ENCODE measurements at regions not wholly inside any gene's neighbourhood (a gene's known extent, or its start where the extent isn't known, plus 50 kb on each side); places are given as distances from the start of the nearest gene placed in this dataset.

DNA sequence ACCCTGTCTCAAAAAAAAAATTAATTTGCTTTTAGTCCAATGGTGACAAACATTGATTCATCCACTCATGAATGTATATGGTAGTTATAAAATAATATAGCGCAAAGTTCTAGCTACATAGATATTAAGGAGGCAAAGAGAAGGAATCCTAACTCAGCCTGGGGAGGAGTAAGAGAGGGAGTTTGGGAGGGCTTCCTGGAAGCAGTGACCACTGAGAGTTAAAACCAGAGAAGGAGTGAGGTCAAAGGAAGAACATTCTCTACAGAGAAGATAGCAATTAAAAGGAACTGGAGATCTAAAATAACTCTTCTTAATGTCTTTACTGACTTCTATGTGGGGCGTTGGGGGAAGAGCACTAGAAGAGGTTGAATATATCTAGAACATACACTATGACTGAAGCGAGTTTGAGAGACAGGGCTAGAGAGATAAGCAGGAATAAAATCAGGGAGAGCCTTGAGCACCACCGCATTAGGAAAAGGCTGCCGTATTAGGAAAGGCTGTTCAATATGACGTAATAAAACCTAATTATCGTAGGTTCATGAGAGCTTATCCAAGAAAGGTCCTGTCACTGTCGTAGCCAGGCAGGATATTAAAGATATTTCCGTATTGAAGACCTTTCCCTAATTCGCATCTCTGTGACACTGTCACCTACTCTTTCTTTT is 81.8 kb upstream of the CNKSR3 start:
- H3K36me3 ChIP-seq (ENCODE audit: control insufficient read depth, low read length), result no peaks in the 10 kb centered on the region
- H3K79me2 ChIP-seq (ENCODE audit: control insufficient read depth, low read length), result no peaks in the 10 kb centered on the region
- no peaks in the 10 kb centered on the region for H3K9me2 ChIP-seq (replicated peaks; ENCODE audit: control insufficient read depth, low read length)
- H3F3A ChIP-seq (ENCODE audit: control insufficient read depth, insufficient read depth), result no peaks in the 10 kb centered on the region
- H3K27me3 ChIP-seq (ENCODE audit: control insufficient read depth, low read length), result 0 out of 2 replicates have a peak, but pooled peaks cover 2% of the 10 kb centered on the region
- no peaks in the 10 kb centered on the region for H4K20me1 ChIP-seq (ENCODE audit: control insufficient read depth, insufficient read depth, low read depth, low read length)
- H3K9me3 ChIP-seq (ENCODE audit: control insufficient read depth, insufficient read depth, low read length), result no peaks in the 10 kb centered on the region
- no peak overlapping the region for H3K4me2 ChIP-seq (ENCODE audit: low read length)
- TF ChIP-seq EZH2phosphoT487 (IDR thresholded peaks at IDR 0.05; ENCODE audit: borderline replicate concordance, low read length), result no peak
- TF ChIP-seq, protein P1, sequence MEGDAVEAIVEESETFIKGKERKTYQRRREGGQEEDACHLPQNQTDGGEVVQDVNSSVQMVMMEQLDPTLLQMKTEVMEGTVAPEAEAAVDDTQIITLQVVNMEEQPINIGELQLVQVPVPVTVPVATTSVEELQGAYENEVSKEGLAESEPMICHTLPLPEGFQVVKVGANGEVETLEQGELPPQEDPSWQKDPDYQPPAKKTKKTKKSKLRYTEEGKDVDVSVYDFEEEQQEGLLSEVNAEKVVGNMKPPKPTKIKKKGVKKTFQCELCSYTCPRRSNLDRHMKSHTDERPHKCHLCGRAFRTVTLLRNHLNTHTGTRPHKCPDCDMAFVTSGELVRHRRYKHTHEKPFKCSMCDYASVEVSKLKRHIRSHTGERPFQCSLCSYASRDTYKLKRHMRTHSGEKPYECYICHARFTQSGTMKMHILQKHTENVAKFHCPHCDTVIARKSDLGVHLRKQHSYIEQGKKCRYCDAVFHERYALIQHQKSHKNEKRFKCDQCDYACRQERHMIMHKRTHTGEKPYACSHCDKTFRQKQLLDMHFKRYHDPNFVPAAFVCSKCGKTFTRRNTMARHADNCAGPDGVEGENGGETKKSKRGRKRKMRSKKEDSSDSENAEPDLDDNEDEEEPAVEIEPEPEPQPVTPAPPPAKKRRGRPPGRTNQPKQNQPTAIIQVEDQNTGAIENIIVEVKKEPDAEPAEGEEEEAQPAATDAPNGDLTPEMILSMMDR (IDR thresholded peaks at IDR 0.05; ENCODE audit: low read depth, low read length, poor library complexity, severe bottlenecking), result no peak
- no peak overlapping the region for H3K4me3 ChIP-seq (ENCODE audit: low read length)
- no peaks in the 10 kb centered on the region for H3K4me1 ChIP-seq (ENCODE audit: control insufficient read depth, low read length)
- no peak overlapping the region for H3K27ac ChIP-seq (ENCODE audit: low read depth, low read length)

DNA sequence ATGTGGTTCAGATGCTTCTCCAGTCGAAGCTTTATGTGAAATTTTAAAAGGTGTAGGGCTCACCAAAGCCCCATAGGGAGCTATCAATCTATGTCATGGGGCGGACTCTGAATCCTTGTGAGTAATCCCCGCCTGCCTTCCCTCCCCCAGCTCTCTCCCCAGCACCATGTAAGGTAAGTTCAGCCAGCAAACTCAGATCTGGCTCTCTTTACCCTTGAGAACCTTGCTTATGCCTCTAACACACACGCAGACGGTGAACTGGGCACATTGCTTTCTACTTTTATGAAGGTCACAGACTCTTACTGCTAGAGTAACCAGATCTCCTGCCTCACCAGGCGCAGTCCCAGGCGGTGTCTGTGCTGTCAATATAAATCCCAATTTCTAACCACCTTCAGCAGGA is 82.6 kb upstream of the CNKSR3 start:
- Histone ChIP-seq H3K79me2 (ENCODE audit: control insufficient read depth, low read length) (no peaks in the 10 kb centered on the region), H3F3A (ENCODE audit: control insufficient read depth, insufficient read depth) (no peaks in the 10 kb centered on the region), H3K27ac (ENCODE audit: low read depth, low read length) (no peak overlapping the region), H3K9me2 (replicated peaks; ENCODE audit: control insufficient read depth, low read length) (no peaks in the 10 kb centered on the region), H3K9me3 (ENCODE audit: control insufficient read depth, insufficient read depth, low read length) (no peaks in the 10 kb centered on the region), H3K4me1 (ENCODE audit: control insufficient read depth, low read length) (no peaks in the 10 kb centered on the region), H3K4me3 (ENCODE audit: low read length) (no peak overlapping the region), H3K27me3 (ENCODE audit: control insufficient read depth, low read length) (0 out of 2 replicates have a peak, but pooled peaks cover 2% of the 10 kb centered on the region), H3K36me3 (ENCODE audit: control insufficient read depth, low read length) (no peaks in the 10 kb centered on the region), H4K20me1 (ENCODE audit: control insufficient read depth, insufficient read depth, low read depth, low read length) (no peaks in the 10 kb centered on the region), H3K4me2 (ENCODE audit: low read length) (no peak overlapping the region)
- no peak for TF ChIP-seq EZH2phosphoT487 (IDR thresholded peaks at IDR 0.05; ENCODE audit: borderline replicate concordance, low read length)

DNA sequence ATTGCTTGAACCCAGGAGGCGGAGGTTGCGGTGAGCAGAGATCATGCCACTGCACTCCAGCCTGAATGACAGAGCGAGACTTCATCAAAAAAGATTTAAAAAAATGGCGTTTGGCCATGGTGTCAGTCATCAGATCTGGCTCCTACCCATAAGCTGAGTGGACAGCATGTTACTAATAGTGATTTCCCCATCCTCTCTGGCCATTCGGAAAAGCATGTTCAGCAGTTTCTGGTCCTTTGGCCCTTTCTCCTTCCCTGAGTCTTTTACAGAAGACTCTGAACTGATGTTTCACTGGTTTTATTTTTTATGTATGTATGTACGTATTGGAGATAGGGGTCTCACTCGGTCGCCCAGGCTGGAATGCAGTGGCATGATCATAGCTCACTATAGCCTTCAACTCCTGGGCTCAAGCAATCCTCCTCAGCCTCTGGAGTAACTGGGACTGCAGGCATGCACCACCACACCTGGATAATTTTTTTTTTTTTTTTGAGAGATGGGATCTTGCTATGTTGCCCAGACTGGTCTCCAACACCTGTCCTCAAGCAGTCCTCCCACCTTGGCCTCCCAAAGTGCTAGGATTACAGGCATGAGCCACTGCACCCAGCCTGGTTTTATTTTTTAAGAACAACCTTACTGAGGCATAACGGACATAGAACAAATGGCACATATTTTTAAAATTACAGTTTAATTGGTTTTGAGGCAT is 84.2 kb upstream of the CNKSR3 start:
- no peaks in the 10 kb centered on the region for H4K20me1 ChIP-seq (ENCODE audit: control insufficient read depth, insufficient read depth, low read depth, low read length)
- no peaks in the 10 kb centered on the region for H3K9me3 ChIP-seq (ENCODE audit: control insufficient read depth, insufficient read depth, low read length)
- H3F3A ChIP-seq (ENCODE audit: control insufficient read depth, insufficient read depth), result no peaks in the 10 kb centered on the region
- no peaks in the 10 kb centered on the region for H3K9me2 ChIP-seq (replicated peaks; ENCODE audit: control insufficient read depth, low read length)
- 0 out of 2 replicates have a peak, but pooled peaks cover 2% of the 10 kb centered on the region for H3K27me3 ChIP-seq (ENCODE audit: control insufficient read depth, low read length)
- no peak overlapping the region for H3K27ac ChIP-seq (ENCODE audit: low read depth, low read length)
- no peaks in the 10 kb centered on the region for H3K36me3 ChIP-seq (ENCODE audit: control insufficient read depth, low read length)
- TF ChIP-seq EZH2phosphoT487 (IDR thresholded peaks at IDR 0.05; ENCODE audit: borderline replicate concordance, low read length), result no peak
- TF ChIP-seq, protein P1 (IDR thresholded peaks at IDR 0.05; ENCODE audit: low read depth, low read length, poor library complexity, severe bottlenecking), result no peak
- H3K4me1 ChIP-seq (ENCODE audit: control insufficient read depth, low read length), result no peaks in the 10 kb centered on the region
- H3K79me2 ChIP-seq (ENCODE audit: control insufficient read depth, low read length), result no peaks in the 10 kb centered on the region
- H3K4me2 ChIP-seq (ENCODE audit: low read length), result no peak overlapping the region
- H3K4me3 ChIP-seq (ENCODE audit: low read length), result no peak overlapping the region

DNA sequence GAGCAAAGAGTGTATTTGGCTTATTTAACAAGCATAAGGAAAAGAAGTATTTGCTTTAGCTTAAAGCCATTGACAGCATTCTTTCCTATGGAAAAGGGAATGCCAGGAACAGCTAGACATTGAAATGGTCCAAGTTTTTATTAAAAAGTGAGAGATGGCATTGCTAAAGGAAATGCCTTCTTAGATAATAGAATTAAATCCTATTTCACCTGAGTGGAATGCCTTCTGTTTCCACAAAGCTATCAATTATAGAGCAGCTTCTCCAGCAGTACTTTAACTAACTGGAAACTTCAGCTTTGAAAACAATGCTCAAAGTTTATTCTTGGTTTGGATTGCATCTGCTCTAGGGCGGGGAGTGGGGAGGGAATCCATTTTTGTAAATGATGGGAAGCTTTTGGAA is 85.1 kb upstream of the CNKSR3 start:
- Histone ChIP-seq H3K27ac (ENCODE audit: low read depth, low read length) (no peak overlapping the region), H3K27me3 (ENCODE audit: control insufficient read depth, low read length) (0 out of 2 replicates have a peak, but pooled peaks cover 2% of the 10 kb centered on the region), H3K36me3 (ENCODE audit: control insufficient read depth, low read length) (no peaks in the 10 kb centered on the region), H3F3A (ENCODE audit: control insufficient read depth, insufficient read depth) (no peaks in the 10 kb centered on the region), H3K9me2 (replicated peaks; ENCODE audit: control insufficient read depth, low read length) (no peaks in the 10 kb centered on the region), H3K79me2 (ENCODE audit: control insufficient read depth, low read length) (no peaks in the 10 kb centered on the region), H3K4me2 (ENCODE audit: low read length) (no peak overlapping the region), H3K4me3 (ENCODE audit: low read length) (no peak overlapping the region), H3K4me1 (ENCODE audit: control insufficient read depth, low read length) (no peaks in the 10 kb centered on the region), H4K20me1 (ENCODE audit: control insufficient read depth, insufficient read depth, low read depth, low read length) (no peaks in the 10 kb centered on the region), H3K9me3 (ENCODE audit: control insufficient read depth, insufficient read depth, low read length) (no peaks in the 10 kb centered on the region)
- TF ChIP-seq EZH2phosphoT487 (IDR thresholded peaks at IDR 0.05; ENCODE audit: borderline replicate concordance, low read length), result no peak
- TF ChIP-seq, protein P1 (IDR thresholded peaks at IDR 0.05; ENCODE audit: low read depth, low read length, poor library complexity, severe bottlenecking), result no peak
